HCT116 (cell line): ENCODE measurements at regions not wholly inside any gene's neighbourhood (a gene's known extent, or its start where the extent isn't known, plus 50 kb on each side); places are given as distances from the start of the nearest gene placed in this dataset.

Source experiments
- POLR2A ChIP-seq: IDR thresholded peaks from 2 replicates; pipeline ENCODE4 v1.7.0; 2011; ENCODE audit warnings: borderline replicate concordance; ENCODE audit not compliant: insufficient read depth, insufficient read length; ENCODE audit errors: extremely low read depth
- POLR2AphosphoS5 ChIP-seq: IDR thresholded peaks from 2 replicates; pipeline ENCODE4 v1.6.1; 2011; ENCODE audit warnings: mild to moderate bottlenecking, low read depth, low read length, moderate library complexity
- RAD21 ChIP-seq: IDR thresholded peaks from 2 replicates; pipeline ENCODE4 v1.6.1; 2012; ENCODE audit warnings: low read depth, mild to moderate bottlenecking
- SIN3A ChIP-seq: IDR thresholded peaks from 2 replicates; pipeline ENCODE4 v1.6.1; 2012; ENCODE audit warnings: low read depth
- SRF ChIP-seq: IDR thresholded peaks from 2 replicates; pipeline ENCODE4 v1.6.1; 2012; ENCODE audit warnings: low read depth
- YY1 ChIP-seq: IDR thresholded peaks from 2 replicates; pipeline ENCODE4 v1.6.1; 2011; ENCODE audit warnings: low read length, low read depth, moderate library complexity, mild to moderate bottlenecking; ENCODE audit not compliant: insufficient replicate concordance; ENCODE audit errors: extremely low read depth
- TF ChIP-seq, protein P1 (sequence below), 3 experiments: fragments of 200-600 bp in 1 of 3; sonication (generic) in 1 of 3; IDR thresholded peaks in 2 of 3; conservative IDR thresholded peaks in 1 of 3; 2 replicates each; pipeline ENCODE4 v1.5.1; 2012 to 2017; ENCODE audit warnings: low read depth in 2 of 3, low read length in 2 of 3, antibody characterized with exemption in 1 of 3, borderline replicate concordance in 1 of 3, control low read depth in 1 of 3, mild to moderate bottlenecking in 1 of 3, mixed read lengths in 1 of 3, mixed run types in 1 of 3, moderate library complexity in 1 of 3; ENCODE audit not compliant: insufficient read depth in 1 of 3
- TF ChIP-seq, protein P2 (sequence below): IDR thresholded peaks from 2 replicates; pipeline ENCODE4 v1.6.1; 2012; ENCODE audit warnings: low read depth

DNA sequence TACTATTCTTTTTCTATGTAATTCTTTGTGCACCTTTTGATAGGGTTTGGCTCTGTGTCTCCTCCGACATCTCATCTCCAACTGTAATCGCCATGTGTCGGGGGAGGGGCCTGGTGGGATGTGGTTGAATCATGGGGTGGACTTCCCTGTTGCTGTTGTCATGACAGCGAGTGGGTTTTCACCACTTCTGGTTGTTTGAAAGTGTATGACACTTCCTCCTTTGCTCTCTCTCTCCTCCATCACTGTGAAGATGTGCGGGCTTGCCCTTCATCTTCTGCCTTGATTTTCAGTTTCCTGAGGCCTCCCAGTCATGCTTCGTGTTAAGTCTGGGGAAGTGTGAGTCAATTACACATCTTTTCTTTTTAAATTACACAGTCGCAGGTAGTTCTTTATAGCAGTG is 225.8 kb upstream of the DPPA4 start:
- no peak for TF ChIP-seq POLR2A
- TF ChIP-seq, protein P1, sequence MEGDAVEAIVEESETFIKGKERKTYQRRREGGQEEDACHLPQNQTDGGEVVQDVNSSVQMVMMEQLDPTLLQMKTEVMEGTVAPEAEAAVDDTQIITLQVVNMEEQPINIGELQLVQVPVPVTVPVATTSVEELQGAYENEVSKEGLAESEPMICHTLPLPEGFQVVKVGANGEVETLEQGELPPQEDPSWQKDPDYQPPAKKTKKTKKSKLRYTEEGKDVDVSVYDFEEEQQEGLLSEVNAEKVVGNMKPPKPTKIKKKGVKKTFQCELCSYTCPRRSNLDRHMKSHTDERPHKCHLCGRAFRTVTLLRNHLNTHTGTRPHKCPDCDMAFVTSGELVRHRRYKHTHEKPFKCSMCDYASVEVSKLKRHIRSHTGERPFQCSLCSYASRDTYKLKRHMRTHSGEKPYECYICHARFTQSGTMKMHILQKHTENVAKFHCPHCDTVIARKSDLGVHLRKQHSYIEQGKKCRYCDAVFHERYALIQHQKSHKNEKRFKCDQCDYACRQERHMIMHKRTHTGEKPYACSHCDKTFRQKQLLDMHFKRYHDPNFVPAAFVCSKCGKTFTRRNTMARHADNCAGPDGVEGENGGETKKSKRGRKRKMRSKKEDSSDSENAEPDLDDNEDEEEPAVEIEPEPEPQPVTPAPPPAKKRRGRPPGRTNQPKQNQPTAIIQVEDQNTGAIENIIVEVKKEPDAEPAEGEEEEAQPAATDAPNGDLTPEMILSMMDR (IDR thresholded peaks at IDR 0.05 in 2 of 3, conservative IDR thresholded peaks at IDR 0.05 in 1 of 3; ENCODE audit: borderline replicate concordance in 1 of 3, insufficient read depth in 1 of 3, low read depth in 2 of 3, low read length in 2 of 3), result no peak
- no peak for TF ChIP-seq POLR2AphosphoS5
- TF ChIP-seq RAD21, result no peak
- no peak for TF ChIP-seq SRF
- no peak for TF ChIP-seq YY1
- TF ChIP-seq, protein P2, sequence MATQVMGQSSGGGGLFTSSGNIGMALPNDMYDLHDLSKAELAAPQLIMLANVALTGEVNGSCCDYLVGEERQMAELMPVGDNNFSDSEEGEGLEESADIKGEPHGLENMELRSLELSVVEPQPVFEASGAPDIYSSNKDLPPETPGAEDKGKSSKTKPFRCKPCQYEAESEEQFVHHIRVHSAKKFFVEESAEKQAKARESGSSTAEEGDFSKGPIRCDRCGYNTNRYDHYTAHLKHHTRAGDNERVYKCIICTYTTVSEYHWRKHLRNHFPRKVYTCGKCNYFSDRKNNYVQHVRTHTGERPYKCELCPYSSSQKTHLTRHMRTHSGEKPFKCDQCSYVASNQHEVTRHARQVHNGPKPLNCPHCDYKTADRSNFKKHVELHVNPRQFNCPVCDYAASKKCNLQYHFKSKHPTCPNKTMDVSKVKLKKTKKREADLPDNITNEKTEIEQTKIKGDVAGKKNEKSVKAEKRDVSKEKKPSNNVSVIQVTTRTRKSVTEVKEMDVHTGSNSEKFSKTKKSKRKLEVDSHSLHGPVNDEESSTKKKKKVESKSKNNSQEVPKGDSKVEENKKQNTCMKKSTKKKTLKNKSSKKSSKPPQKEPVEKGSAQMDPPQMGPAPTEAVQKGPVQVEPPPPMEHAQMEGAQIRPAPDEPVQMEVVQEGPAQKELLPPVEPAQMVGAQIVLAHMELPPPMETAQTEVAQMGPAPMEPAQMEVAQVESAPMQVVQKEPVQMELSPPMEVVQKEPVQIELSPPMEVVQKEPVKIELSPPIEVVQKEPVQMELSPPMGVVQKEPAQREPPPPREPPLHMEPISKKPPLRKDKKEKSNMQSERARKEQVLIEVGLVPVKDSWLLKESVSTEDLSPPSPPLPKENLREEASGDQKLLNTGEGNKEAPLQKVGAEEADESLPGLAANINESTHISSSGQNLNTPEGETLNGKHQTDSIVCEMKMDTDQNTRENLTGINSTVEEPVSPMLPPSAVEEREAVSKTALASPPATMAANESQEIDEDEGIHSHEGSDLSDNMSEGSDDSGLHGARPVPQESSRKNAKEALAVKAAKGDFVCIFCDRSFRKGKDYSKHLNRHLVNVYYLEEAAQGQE, result no peak
- no peak for TF ChIP-seq SIN3A
